Naive B cell (primary cell): ENCODE measurements at regions not wholly inside any gene's neighbourhood (a gene's known extent, or its start where the extent isn't known, plus 50 kb on each side); places are given as distances from the start of the nearest gene placed in this dataset.
"Not testable (repeated sequence)": the region's sequence is repeated elsewhere in the genome, so short reads cannot be mapped to it uniquely, and the experiment has no call there.

Experiments
- ATAC-seq, 2 donors: fragments of 150-1000 bp; cut with Tn5 transposase; 2 replicates each; pipeline ENCODE4 v1.10.0; 2021; ENCODE audit warnings: low read depth in 2 of 2, mild to moderate bottlenecking in 2 of 2, moderate library complexity in 2 of 2
- DNase-seq: peaks from one replicate; pipeline ENCODE4 v3.0.0; 2022
- H3K27ac Mint-ChIP-seq, 6 donors: one replicate each; pipeline ENCODE4 v1.8.0; 2020 to 2022; ENCODE audit warnings: mild to moderate bottlenecking in 6 of 6, mixed read lengths in 6 of 6, moderate library complexity in 5 of 6, inconsistent platforms in 2 of 6
- H3K27me3 Mint-ChIP-seq, 3 donors: one replicate each; pipeline ENCODE4 v1.8.0; 2021 to 2022; ENCODE audit warnings: mixed read lengths in 3 of 3, mild to moderate bottlenecking in 1 of 3
- H3K36me3 Mint-ChIP-seq, 2 donors: one replicate each; pipeline ENCODE4 v1.8.0; 2020 to 2022; ENCODE audit warnings: mixed read lengths in 2 of 2, inconsistent platforms in 1 of 2, mild to moderate bottlenecking in 1 of 2
- H3K4me1 Mint-ChIP-seq, 3 donors: one replicate each; pipeline ENCODE4 v1.8.0; 2020 to 2022; ENCODE audit warnings: mixed read lengths in 3 of 3, inconsistent platforms in 1 of 3, mild to moderate bottlenecking in 1 of 3, moderate library complexity in 1 of 3
- H3K4me3 Mint-ChIP-seq, 8 donors: one replicate each; pipeline ENCODE4 v1.8.0; 2020 to 2022; ENCODE audit warnings: mild to moderate bottlenecking in 8 of 8, mixed read lengths in 8 of 8, moderate library complexity in 8 of 8, inconsistent platforms in 2 of 8
- H3K9me3 Mint-ChIP-seq, 7 donors: one replicate each; pipeline ENCODE4 v1.8.0; 2020 to 2022; ENCODE audit warnings: mixed read lengths in 7 of 7, mild to moderate bottlenecking in 5 of 7, inconsistent platforms in 2 of 7, moderate library complexity in 1 of 7

DNA sequence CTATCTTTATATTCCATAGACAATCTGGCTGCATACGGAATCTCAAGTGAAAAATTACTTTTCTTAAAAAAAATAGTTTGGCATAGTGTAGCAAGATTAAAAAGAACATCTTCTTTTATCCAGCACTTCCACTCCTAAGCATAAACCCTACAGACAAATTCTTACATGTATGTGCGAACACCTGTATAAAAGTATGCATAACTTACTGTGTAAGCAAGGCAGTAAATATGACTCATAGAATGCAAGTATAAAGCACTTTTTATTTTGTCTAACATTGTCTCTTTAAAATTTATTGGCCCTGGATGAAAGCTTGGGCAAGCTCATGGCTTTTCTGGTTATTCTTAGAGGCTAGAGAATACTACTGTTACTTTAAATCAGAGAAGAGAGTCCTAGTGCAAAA is 86.4 kb downstream of the MSX2 start:
- H3K27ac Mint-ChIP-seq = no peak overlapping the region
- no peaks in the 10 kb centered on the region for H3K27me3 Mint-ChIP-seq
- H3K4me3 Mint-ChIP-seq = no peak overlapping the region
- H3K4me1 Mint-ChIP-seq = no peaks in the 10 kb centered on the region
- H3K36me3 Mint-ChIP-seq = peaks cover 0 to 2% of the 10 kb centered on the region in 2 donors
- DNase-seq (no peak), ATAC-seq (no peak)
- H3K9me3 Mint-ChIP-seq = peaks cover 2 to 13% (median 6%) of the 10 kb centered on the region in 7 donors

DNA sequence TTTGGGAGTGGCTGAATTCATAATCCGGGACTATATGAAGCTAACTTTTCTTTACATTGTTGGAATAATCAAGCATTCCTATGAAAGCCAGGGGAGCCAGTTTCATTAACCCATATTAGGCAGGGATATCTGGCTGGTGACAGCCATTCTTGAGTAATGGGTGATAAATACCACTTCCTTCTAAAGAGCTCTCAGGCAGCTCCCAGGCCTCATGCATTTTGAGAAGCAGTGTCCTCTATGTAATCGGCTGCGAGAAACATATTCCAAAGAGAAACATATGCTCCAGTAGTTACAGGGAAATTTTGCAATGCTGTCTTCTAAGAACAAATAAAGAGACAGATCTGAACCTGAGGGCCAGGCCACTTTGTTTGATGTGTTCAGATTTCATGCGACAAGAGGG is 83.1 kb downstream of the MSX2 start:
- DNase-seq = no peak

DNA sequence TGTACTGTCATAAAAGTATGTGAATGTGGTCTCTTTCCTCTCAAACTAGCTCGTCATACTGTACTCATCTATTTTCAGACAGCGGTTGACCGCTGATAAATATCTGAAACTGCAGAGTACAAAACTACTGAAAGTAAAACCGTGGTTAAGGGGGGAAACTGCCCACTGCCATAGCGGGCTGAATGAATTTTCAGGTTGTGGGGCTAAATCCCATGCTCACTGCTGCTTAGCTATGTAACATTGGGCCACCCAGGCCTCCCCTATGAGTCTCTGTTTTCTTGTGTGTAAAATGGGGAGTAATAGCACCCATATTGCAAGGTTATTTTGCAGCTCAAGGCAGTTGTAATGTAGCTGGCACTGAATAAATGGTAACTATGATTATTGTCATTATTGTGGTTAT is 82.3 kb downstream of the MSX2 start:
- Mint-ChIP-seq H3K4me3 (no peak overlapping the region), H3K4me1 (no peaks in the 10 kb centered on the region), H3K27ac (no peak overlapping the region), H3K9me3 (peaks cover 0 to 15% (median 10%) of the 10 kb centered on the region in 7 donors), H3K27me3 (no peaks in the 10 kb centered on the region), H3K36me3 (no peaks in the 10 kb centered on the region)
- no peak for DNase-seq
- no peak for ATAC-seq

More for the DNA sequence above, 83.1 kb downstream of the MSX2 start:
- ATAC-seq = no peak
- H3K4me1 Mint-ChIP-seq = no peaks in the 10 kb centered on the region
- no peaks in the 10 kb centered on the region for H3K36me3 Mint-ChIP-seq
- H3K27ac Mint-ChIP-seq = no peak overlapping the region
- no peak overlapping the region for H3K4me3 Mint-ChIP-seq
- H3K9me3 Mint-ChIP-seq = peaks cover 0 to 15% (median 10%) of the 10 kb centered on the region in 7 donors
- H3K27me3 Mint-ChIP-seq = no peaks in the 10 kb centered on the region

DNA sequence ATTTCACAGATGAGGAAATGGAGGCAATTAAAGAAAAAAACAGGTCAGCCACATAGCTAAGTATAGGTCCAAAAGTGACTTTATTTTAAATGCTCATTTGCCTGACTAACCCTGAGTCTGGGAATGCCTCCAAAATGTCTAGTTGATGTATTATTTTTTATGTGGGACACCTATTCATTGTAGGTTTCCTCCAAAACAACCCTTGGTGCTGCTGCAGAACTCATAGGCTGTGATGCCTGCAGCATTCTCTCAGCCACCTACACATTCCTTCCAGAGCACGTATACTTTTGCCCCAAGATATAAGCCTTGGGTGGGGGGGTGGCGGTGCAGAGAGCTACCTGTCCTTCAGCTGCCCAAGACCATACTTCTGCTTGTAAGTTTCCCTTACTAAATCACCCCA is 77.4 kb downstream of the MSX2 start:
- Mint-ChIP-seq H3K27me3 (peaks cover 0 to 11% (median 5%) of the 10 kb centered on the region in 3 donors), H3K36me3 (no peaks in the 10 kb centered on the region), H3K4me1 (no peaks in the 10 kb centered on the region), H3K4me3 (no peak overlapping the region), H3K27ac (no peak overlapping the region), H3K9me3 (peaks cover 0 to 26% (median 7%) of the 10 kb centered on the region in 7 donors)
- DNase-seq = no peak
- no peak for ATAC-seq

DNA sequence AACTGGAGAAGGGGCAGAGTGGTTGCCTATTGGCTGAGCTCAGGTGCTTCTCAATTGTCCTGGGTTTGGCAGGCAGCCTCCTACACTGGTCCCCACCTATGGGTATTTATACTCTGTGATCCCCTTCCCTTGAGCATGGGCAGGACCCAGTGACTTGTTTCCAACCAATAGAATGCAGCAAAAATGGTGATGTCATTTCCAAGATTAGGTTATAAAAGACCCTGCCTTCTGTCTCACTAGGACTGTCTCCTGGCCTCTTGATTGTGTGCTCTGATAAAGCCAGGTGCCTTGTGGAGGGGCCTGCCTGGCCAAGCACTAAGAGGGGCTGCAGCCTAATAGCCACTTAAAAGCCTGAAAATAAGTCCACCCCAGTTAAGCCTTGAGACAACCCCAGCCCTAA is 76.1 kb downstream of the MSX2 start:
- ATAC-seq = no peak
- Mint-ChIP-seq H3K36me3 (no peaks in the 10 kb centered on the region), H3K4me3 (no peak overlapping the region), H3K27me3 (peaks cover 0 to 23% (median 11%) of the 10 kb centered on the region in 3 donors), H3K4me1 (no peaks in the 10 kb centered on the region), H3K9me3 (peaks cover 0 to 23% (median 6%) of the 10 kb centered on the region in 7 donors), H3K27ac (no peak overlapping the region)
- no peak for DNase-seq

DNA sequence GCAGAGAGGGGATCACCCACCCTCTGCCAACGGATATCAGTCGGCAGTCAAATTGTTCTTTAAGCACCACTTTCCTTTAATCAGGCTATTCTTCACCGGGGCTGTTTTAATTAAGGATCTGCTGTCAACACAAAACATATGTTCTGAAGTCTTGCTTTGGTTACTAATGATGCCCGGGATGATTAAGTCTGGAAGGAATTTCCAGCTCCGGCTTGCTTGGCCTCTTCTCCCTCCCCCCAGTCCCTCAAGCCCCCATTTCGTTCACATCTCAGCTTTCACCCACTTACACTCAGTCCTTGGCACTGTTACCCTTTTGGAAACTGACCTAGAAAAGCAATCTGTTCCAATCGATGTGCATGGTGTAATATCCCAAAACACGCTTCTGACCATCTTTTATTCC is 74.7 kb downstream of the MSX2 start:
- DNase-seq (no peak), ATAC-seq (no peak)
- Mint-ChIP-seq H3K27me3 (peaks cover 6 to 25% (median 15%) of the 10 kb centered on the region in 3 donors), H3K9me3 (peaks cover 0 to 14% (median 3%) of the 10 kb centered on the region in 7 donors), H3K4me3 (no peak overlapping the region), H3K36me3 (no peaks in the 10 kb centered on the region), H3K4me1 (no peaks in the 10 kb centered on the region), H3K27ac (no peak overlapping the region)

DNA sequence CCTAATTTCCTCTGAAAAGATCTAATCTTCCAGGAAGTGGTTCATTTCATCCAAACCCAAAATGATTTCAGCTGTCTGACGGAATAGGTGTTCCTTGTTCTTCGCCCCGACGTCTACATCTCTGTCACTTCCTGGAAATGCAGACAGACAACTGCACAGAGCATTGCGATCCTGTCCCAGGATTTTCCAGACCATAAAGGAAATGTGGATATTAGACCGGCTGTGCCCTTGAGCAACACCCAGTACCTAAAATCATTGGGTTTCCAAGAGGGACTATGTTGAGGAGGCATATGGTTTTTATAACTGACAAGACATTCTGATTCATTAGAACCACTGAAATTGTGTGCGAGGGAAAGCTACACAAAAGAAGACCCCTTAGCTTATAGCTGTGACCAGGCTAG is 74.2 kb downstream of the MSX2 start:
- H3K4me3 Mint-ChIP-seq = no peak overlapping the region
- no peaks in the 10 kb centered on the region for H3K36me3 Mint-ChIP-seq
- peak overlapping the region in 1 of 6 donors; percentile 15 for H3K27ac Mint-ChIP-seq
- peaks cover 0 to 3% (median 0%) of the 10 kb centered on the region in 3 donors for H3K4me1 Mint-ChIP-seq
- DNase-seq (no peak), ATAC-seq (no peak)
- H3K9me3 Mint-ChIP-seq = peaks cover 0 to 11% (median 3%) of the 10 kb centered on the region in 7 donors
- peaks cover 8 to 31% (median 19%) of the 10 kb centered on the region in 3 donors for H3K27me3 Mint-ChIP-seq

DNA sequence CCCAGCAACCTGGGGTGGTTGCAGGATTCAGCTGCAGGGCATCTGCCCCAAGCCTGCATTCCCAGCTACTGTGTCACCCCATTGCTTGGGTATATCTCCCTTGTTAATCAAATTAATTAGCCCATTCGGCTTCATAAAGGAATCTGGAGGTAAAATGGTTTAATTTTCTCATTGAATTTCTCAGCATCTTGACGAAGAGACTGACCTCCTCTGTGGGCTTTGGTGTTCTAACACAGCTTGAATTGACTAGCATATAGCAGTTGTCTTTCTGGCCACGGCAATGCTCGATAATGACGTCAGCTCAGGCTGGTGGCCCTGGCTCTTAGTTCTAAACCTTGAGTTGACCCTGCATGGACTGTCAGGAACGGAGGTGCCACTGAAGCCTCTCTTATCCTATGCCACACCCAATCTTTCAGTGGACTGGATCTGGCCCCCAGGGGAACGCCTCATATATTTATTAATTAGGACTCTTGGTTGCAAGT is 72.4 kb downstream of the MSX2 start:
- DNase-seq (no peak), ATAC-seq (no peak)
- H3K27ac Mint-ChIP-seq = no peak overlapping the region
- peaks cover 0 to 3% (median 0%) of the 10 kb centered on the region in 3 donors for H3K4me1 Mint-ChIP-seq
- H3K36me3 Mint-ChIP-seq = peaks cover 0 to 8% of the 10 kb centered on the region in 2 donors
- H3K9me3 Mint-ChIP-seq = peaks cover 0 to 17% (median 4%) of the 10 kb centered on the region in 7 donors
- peaks cover 21 to 46% (median 26%) of the 10 kb centered on the region in 3 donors for H3K27me3 Mint-ChIP-seq
- H3K4me3 Mint-ChIP-seq = no peak overlapping the region

DNA sequence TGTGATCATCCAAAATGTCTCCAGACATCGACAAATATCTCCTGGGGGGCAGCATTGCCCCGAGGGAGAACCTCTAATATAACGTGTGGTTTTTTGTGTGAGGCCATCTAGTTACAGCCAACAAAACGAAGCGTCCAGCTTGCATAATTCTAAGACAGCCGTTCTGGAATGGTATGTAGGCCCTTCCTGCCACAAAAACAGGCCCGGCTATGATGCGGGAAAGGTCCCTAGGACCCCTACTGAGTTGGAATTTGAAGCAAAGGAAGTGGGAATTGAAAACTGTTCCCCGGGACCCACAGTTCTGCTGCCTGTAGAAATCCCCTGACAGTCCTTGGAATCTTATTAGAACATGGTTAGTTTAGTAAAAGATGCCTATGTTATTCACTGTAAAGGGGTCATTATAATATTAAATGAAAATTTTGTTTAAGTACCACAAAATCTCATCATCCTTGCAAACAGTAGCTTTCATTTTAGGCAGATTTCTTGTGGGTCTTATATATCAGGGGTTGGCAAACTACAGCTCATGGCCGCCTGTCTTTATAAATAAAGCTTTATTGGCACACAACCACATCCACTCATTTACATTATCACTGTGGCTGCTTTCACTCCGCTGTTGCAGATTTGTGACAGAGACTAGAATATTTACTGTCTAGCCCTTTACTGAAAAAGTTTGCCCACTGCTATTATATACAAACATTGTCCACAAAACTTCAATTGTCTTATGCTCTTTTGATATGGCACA is 70.7 kb downstream of the MSX2 start:
- peaks cover 0 to 9% (median 0%) of the 10 kb centered on the region in 7 donors for H3K9me3 Mint-ChIP-seq
- H3K27me3 Mint-ChIP-seq = peaks cover 21 to 46% (median 26%) of the 10 kb centered on the region in 3 donors
- H3K4me3 Mint-ChIP-seq = no peak overlapping the region
- no peak overlapping the region for H3K27ac Mint-ChIP-seq
- no peak for DNase-seq
- H3K4me1 Mint-ChIP-seq = peaks cover 0 to 3% (median 0%) of the 10 kb centered on the region in 3 donors
- ATAC-seq = no peak
- peaks cover 0 to 8% of the 10 kb centered on the region in 2 donors for H3K36me3 Mint-ChIP-seq

DNA sequence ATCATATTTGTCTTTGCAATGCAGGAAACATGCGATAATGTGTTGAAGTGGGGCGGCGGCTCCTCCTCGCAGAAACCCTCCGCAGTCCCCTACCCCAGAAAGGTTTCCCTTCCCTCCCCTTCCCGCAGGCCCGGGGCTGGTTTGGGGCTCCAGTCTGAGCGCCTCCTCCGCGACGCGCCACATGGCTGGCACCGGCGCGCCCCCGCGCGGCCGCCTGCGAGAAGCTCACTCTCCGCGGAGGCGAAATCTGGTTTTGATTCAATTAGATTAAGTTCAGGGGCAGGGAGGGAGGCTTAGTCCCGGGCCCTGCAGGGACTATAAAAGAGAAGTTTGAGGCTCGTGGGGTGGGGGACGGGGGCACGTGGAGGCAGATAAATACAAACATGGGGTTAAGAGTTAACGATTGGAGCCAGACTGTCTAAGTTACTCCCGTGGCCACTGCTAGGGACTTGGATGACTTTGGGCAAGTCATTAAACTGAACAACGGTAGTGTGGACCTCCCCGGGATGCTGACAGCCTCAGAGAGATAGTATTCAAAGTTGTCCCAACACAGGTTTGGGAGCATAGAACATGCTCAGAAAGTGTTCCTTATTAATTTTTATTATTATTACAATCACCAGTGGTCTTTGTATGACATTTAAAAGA is 69.4 kb downstream of the MSX2 start:
- peaks cover 0 to 3% (median 0%) of the 10 kb centered on the region in 3 donors for H3K4me1 Mint-ChIP-seq
- DNase-seq (no peak), ATAC-seq (no peak)
- peaks cover 0 to 9% (median 2%) of the 10 kb centered on the region in 7 donors for H3K9me3 Mint-ChIP-seq
- H3K36me3 Mint-ChIP-seq = peaks cover 0 to 8% of the 10 kb centered on the region in 2 donors
- H3K27me3 Mint-ChIP-seq = peaks cover 21 to 46% (median 26%) of the 10 kb centered on the region in 3 donors
- H3K4me3 Mint-ChIP-seq = no peak overlapping the region
- H3K27ac Mint-ChIP-seq = no peak overlapping the region

DNA sequence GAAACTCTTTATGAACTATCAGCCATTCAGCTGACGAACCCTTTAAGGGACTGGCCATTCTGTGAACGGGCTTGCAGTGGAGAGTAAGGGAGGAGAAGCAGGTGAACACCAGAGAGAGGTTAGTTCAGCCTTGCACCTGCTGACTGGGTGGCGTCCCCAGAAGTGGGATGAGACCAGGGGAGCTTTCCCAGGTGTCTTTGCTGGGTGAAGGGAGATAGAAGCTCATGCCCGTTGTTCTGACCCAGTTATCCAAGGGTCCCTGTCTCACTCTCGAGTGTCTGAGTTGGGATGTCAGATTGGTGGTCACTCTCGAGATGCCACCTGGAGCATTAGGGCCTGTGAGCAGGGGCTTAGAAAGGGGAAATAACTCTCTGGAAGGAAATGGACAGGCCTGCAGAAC is 68.7 kb downstream of the MSX2 start:
- Mint-ChIP-seq H3K4me1 (peaks cover 0 to 3% (median 0%) of the 10 kb centered on the region in 3 donors), H3K27ac (no peak overlapping the region), H3K36me3 (peaks cover 0 to 8% of the 10 kb centered on the region in 2 donors), H3K27me3 (peaks cover 21 to 46% (median 26%) of the 10 kb centered on the region in 3 donors), H3K9me3 (peaks cover 0 to 9% (median 2%) of the 10 kb centered on the region in 7 donors), H3K4me3 (no peak overlapping the region)
- DNase-seq = no peak
- no peak for ATAC-seq

DNA sequence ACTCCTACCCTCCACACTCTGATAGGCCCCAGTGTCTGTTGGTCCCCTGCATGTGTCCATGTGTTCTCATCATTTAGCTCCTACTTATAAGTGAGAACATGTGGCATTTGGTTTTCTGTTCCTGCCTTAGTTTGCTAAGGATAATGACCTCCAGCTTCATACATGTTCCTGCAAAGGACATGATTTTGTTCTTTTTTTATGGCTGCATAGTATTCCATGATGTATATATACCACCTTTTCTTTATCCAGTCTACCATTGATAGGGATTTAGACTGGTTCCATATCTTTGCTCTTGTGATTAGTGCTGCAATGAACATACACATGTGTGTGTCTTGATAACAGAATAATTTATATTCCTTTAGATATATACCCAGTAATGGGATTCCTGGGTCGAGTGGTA is 67.9 kb downstream of the MSX2 start:
- not testable (repeated sequence) for ATAC-seq, H3K4me3 Mint-ChIP-seq, H3K27ac Mint-ChIP-seq, DNase-seq, H3K4me1 Mint-ChIP-seq, H3K36me3 Mint-ChIP-seq, H3K9me3 Mint-ChIP-seq
- peaks cover 21 to 39% (median 26%) of the 10 kb centered on the region in 3 donors for H3K27me3 Mint-ChIP-seq

DNA sequence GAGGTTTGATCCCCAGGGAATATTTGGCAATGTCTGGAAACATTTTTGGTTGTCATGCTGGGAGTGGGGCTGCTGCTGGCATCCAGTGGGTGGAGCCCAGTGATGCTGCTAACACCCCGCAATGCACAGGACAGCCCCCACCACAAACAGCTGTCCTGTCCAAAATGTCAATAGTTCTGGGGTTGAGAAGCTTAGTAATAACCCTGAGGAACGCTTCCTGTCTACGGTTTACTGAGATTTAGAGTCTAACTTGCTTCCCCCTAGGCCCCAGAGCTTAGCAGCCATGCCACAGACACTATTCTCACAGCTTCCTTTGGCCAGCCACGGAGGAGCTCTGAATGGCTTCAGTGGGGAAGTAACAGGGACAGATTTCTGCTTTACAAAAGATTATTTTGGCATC is 66.5 kb downstream of the MSX2 start:
- peaks cover 0 to 14% (median 2%) of the 10 kb centered on the region in 7 donors for H3K9me3 Mint-ChIP-seq
- H3K4me3 Mint-ChIP-seq = no peak overlapping the region
- peaks cover 0 to 8% of the 10 kb centered on the region in 2 donors for H3K36me3 Mint-ChIP-seq
- peaks cover 18 to 31% (median 21%) of the 10 kb centered on the region in 3 donors for H3K27me3 Mint-ChIP-seq
- peaks cover 0 to 3% (median 0%) of the 10 kb centered on the region in 3 donors for H3K4me1 Mint-ChIP-seq
- no peak overlapping the region for H3K27ac Mint-ChIP-seq
- ATAC-seq = no peak
- DNase-seq = no peak

DNA sequence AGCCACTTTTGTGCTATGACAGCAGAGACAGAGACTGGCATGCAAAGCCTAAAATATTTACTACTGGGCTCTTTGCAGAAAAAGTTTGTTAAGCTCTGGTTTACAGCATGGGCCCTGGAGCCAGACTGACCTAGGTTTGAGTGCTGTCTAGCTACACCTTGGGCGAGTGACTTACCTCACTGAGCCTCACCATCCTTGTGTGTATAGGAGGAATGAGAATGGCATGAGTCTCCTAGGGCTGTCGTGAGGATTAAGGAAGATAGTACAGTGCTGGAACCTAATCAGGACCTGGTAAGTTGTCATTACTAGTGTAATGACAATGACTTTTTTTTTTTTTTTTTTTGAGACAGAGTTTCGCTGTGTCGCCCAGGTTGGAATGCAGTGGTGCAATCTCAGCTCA is 65.2 kb downstream of the MSX2 start:
- Mint-ChIP-seq H3K27me3 (peaks cover 15 to 27% (median 20%) of the 10 kb centered on the region in 3 donors), H3K27ac (no peak overlapping the region), H3K4me1 (peaks cover 0 to 3% (median 0%) of the 10 kb centered on the region in 3 donors)

More for the DNA sequence above, 65.2 kb downstream of the MSX2 start:
- DNase-seq (no peak), ATAC-seq (no peak)
- Mint-ChIP-seq H3K9me3 (peaks cover 4 to 23% (median 6%) of the 10 kb centered on the region in 7 donors), H3K36me3 (peaks cover 0 to 8% of the 10 kb centered on the region in 2 donors), H3K4me3 (no peak overlapping the region)
